HG02852 (cell line): ENCODE measurements at regions not wholly inside any gene's neighbourhood (a gene's known extent, or its start where the extent isn't known, plus 50 kb on each side); places are given as distances from the start of the nearest gene placed in this dataset.

Source experiments
- ATAC-seq: cut with Tn5 transposase; IDR thresholded peaks from one replicate; pipeline ENCODE4 v1.9.1; 2021; ENCODE audit warnings: mild to moderate bottlenecking, moderate library complexity; ENCODE audit not compliant: unreplicated experiment

DNA sequence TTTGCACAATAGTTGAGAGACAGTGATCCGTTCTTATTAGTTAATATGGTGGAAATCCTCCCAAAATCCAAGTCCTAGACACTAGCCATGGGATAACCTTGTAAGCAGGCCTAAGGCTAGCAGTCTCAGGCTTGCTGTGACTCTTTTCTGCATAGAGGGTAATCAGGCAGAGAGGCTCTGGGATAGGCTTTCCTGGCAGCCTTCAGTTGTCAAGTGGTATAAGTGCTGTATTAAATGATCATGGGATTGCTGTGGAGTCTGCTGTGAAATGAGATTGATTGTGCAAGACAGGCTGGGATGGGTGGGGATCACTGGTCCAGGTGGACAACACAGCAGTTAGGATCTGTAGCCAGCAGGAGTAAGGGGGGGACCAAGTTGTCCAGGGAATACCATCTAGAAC lies 416.4 kb downstream of the TLE4 start:
- no peak for ATAC-seq

- ATAC-seq = no peak
Measured at GRCh38 chr9:79986437-79986836, 414.7 kb downstream of the TLE4 start.

- no peak for ATAC-seq
Measured at GRCh38 chr9:79985772-79986171, 414.0 kb downstream of the TLE4 start.

DNA sequence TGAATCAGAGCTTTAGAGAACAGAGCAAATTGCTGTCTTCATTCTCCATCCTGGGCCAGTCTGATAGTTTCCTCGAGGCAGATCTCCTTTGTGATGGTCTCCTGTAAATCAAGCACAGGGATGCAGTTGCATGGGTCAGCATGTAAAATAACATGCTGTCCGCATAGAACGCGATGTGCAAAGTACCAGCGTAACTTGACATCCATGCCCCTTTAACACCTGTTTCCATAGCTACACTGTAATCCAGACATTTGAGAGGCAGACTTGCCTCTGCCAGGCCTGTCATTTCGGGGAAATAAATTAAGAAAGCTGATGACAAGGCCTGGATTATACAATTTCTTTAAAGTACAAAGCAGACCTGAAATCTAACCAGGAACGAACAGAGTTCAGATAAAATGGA lies 413.5 kb downstream of the TLE4 start:
- ATAC-seq = no peak

DNA sequence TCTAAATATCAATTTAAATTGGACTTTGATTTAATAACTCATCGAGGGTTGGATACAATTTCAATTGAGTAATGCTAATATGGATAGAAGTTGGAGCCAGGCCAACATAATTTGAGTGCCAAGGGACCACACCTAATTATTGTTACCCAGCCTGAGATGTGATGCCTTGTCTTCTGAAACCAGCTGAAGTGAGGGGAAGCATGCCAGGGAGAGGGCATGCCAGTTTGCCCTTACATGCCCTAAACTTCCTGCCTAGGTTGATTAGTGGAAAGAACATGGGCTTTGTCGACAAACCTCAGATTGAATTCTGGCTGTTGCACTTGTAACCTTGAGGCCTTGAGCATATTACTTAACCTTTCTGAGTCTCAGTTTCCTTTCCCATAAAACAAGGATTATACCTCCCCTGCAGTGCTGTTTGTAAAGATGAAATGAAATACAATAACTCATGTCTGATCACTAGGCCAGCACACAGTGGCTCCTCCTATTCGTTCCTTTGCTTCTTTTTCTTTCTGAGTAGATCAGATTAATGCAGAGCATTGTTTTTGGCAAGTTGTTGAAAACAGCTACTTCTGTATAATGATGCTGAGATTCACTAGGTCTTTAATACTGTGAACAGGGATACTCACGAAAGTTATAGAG lies 412.8 kb downstream of the TLE4 start:
- ATAC-seq = no peak

GRCh38 chr9:79980432-79980831 lies 408.7 kb downstream of the TLE4 start:
- no peak for ATAC-seq

DNA sequence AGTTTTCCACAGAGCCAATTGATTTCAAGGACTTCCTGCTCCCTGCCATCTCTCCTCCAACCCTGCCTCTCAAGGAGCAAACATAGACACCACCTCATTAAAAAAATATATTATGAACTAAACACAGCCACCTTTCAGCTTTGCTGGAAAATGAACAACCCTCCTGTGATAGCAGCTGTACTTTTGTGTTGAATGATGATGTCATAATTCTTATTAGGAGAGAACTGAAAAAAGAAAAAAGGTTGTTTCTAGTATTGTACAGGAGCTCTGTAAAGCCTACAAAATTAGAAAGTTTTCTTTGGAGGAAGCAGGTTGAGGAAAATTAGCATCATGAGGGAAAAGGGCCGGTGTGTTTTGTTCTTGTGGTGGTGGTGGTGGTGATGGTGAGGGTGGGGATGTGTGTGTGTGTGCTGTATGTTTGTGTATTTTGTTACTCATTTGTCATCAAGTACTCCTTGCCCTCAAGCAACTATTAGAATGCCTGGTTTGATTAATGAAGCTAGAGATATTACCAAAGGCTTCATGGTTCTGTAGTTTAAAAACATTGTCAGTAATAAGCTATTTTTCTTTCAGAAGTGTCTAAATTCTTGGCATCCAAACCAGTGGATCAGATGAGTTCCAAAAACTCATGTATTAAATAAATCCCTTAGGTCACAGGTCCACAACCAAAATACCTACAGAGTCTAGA lies 405.9 kb downstream of the TLE4 start:
- ATAC-seq = no peak

- no peak for ATAC-seq
Measured at GRCh38 chr9:79977074-79977435, 405.3 kb downstream of the TLE4 start.

- ATAC-seq = no peak
Measured at GRCh38 chr9:79976257-79977073, 404.7 kb downstream of the TLE4 start.

DNA sequence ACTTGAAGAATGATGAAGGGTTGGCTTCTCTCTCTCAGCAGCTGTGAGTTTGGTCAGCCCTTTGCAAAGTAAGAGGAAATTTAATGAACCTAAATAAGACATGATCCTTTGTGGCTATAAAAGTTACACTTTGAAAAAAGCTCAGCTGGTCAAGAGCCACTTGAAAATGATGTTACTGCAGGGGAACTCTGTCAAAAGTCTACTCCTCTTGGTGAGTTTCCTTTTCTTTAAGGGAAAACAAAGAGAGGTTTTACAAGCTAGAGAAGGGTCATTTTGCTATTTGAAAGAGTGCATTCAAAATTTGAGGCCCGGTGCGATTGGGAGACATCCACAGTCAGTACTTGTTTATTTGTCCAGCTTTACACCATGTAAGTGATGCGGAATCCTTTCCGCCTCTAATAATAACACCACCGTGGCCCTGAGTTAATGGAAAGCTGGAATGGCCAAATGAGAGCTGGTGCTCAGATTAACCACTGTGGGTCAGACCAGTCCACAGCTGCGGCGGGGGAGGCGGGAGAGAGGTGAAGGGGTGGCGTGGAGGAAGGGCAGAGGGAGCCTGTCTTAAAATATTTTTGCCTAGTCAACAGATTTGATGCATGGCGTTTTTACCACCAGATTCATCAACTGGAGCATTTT lies 404.0 kb downstream of the TLE4 start:
- no peak for ATAC-seq

DNA sequence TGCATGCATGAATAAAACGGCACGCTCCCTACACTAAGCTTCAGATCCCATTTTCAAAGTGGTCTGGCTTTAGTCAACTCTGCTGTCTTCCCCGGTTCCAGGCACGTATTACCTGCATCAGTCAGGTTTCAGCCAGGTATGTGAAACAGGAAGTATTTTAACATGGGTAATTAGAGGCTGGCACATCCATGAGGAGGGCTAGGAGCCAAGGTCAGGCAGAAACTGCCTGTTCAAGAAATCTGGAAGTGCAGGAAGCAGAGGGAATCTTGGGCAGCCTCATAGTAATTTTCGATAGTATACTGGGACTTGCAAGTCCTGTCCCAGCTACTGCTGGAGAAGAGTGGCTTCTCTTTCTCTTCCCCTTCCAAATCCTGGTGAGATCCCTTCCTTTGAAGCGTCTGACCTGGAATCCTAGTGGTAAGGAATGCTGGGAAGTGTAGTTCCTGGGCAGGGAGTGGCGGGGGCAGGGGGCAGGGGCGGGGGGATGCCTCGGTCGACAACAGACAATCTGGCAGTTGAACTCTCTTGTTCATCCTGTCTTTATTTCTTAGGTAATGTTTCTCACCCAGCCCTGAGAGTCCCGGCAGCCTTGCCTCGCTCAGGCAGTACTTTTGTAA lies 403.1 kb downstream of the TLE4 start:
- no peak for ATAC-seq

GRCh38 chr9:79973627-79974026 lies 401.9 kb downstream of the TLE4 start:
- no peak for ATAC-seq

DNA sequence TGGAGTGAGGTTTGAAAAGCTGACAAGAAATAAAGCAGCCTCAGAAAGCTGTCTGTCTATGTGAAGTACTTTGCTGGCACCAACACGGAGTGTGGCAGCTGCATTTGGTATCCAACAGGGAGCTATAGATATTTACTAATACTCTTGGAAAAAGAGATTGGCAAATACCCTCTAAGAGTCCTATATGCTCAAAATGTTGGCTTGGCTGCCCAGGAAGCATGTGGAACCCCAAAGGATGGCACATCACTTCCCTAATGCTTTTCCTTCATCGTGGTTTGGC lies 398.3 kb downstream of the TLE4 start:
- no peak for ATAC-seq

- ATAC-seq = no peak
Measured at GRCh38 chr9:79969393-79970145, 397.8 kb downstream of the TLE4 start.

DNA sequence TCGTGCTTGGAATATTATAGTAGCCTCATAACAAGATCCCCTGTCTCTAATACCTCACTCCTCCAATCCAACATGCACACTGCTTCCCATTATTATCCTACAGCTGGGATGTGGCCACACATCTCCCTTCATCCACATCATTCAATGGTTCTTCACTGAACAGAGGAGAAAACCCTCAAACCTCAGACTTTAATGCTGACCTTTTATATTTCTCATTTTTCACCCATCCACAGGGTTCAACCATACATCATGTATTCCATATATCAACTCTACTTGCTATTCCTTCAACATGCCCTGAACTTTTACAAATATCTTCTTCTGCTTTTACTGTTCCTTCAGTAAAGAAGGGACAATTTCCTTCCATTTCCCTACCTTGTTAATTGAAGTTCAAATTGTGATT lies 396.8 kb downstream of the TLE4 start:
- ATAC-seq = no peak

- ATAC-seq = no peak
Measured at GRCh38 chr9:79962836-79963235, 391.1 kb downstream of the TLE4 start.

DNA sequence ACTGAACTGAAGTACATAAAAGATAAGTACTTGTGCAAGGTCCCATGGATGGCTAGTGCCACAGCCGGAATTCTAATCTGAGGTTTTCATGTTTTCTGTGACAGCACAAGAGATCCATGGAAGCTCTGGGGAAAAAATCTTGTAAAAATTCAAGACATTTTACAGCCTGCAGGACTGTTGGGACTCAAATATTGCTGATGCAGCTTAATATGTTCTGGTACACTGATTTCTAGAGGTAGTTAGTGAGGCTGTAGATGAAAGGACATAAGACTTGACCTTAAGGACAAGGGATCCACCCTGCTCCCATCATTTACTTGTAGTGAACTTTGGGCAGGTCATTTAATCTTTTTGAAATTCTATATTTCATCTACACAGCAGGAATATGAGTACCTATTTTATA lies 390.4 kb downstream of the TLE4 start:
- ATAC-seq = no peak

DNA sequence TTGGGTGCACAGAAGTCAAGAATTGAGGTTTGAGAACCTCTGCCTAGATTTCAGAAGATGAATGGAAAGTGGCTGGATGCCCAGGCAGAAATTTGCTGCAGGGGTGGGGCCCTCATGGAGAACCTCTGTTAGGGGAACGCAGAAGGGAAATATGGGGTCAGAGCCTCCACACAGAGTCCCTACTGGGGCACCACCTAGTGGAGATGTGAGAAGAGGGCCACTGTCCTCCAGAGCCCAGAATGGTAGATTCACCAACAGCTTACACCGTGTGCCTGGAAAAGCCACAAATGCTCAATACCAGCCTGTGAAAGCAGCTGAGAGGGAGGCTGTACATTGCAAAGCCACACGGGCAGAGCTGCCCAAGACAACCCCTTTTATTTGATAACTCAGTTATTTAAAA lies 383.5 kb downstream of the TLE4 start:
- no peak for ATAC-seq

DNA sequence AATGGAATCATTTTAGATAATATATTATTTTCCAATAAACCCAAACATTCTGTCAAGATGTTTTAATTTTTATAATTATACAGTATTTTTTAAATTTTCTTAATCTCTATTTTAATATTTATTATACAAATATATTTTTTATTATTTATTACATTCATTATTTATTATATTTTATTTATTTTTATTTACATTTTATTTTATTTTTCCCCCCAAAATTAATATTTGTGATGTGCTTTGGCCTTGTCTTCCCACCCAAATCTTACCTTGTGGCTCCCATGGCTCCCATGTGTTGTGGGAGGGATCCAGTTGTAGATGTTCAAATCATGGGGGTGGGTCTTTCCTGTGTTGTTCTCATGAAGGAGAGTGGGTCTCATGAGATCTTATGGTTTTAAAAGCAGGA lies 382.1 kb downstream of the TLE4 start:
- ATAC-seq = no peak

DNA sequence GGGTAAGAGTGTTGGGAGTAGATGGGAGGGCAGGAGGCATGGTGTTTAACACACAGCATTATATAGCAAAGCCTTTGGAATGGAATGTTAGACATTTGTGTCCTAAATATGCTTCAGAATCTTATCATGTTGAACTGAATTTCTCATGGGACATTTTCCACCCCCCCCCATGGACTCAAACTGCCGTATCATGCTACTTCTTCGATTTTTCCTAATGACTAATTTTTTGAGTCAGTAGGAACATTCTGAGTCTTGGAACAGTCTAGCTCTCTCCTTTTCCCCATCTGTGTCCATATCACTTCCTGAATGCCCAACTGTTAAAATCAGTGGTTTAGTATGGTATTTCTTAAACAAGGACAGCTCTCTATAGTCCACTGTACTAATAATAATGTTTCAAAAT lies 380.6 kb downstream of the TLE4 start:
- ATAC-seq = no peak

- no peak for ATAC-seq
Measured at GRCh38 chr9:79946712-79947111, 374.9 kb downstream of the TLE4 start.
